ENCODE measurements at regions not wholly inside any gene's neighbourhood (a gene's known extent, or its start where the extent isn't known, plus 50 kb on each side); places are given as distances from the start of the nearest gene placed in this dataset.

DNA sequence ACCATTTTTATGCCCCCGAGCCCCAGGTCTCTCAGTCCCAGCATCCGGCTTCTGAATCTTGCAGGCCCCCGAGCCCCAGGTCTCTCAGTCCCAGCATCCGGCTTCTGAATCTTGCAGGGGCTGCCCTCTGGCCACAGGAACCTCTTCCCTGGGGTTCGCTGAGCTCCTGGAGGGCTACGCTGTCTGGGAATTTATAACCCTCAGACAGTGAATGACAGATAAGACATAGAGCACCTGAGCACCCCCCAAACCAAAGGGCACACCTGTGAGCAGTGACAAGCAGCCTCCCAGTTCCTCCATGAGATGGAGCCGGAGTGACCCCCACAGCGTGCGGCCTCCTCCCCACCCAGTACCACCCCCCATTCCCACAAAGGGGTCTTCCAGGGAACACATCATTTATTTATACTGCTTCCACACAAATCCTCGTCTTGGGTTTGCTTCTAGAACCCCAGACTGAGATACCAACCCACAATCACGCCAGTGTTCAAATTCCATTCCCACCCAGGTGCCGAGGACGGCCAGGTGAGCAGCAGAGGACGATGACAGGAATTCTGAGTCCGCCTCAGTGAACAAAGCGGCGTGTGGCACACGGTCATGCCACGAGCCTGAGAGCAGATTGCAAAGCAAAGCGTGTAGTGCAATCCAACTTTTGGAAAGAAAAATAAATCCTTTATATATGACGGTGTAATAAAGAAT lies 57.7 kb upstream of the FAM20C start:
- H3K79me2 ChIP-seq (ENCODE audit: control insufficient read depth, insufficient read depth, low read length, poor library complexity) = no peaks in the 10 kb centered on the region
- no peak overlapping the region for H3K4me2 ChIP-seq (ENCODE audit: low read length)
- no peaks in the 10 kb centered on the region for H3K36me3 ChIP-seq (ENCODE audit: control insufficient read depth in 1 of 2, insufficient read depth in 2 of 2, low read length in 2 of 2)
- H3K4me1 ChIP-seq (ENCODE audit: control insufficient read depth in 1 of 2, insufficient read depth in 2 of 2, low read length in 2 of 2) = no peaks in the 10 kb centered on the region
- H3K23ac ChIP-seq (ENCODE audit: low read length) = no peak overlapping the region
- no peaks in the 10 kb centered on the region for H3K27me3 ChIP-seq (ENCODE audit: insufficient read depth, low read length)
- H4K12ac ChIP-seq (ENCODE audit: low read depth, low read length) = no peak overlapping the region
- H2BK12ac ChIP-seq (ENCODE audit: low read length) = no peak overlapping the region
- H3K9me3 ChIP-seq (ENCODE audit: insufficient read depth, low read depth, low read length) = no peaks in the 10 kb centered on the region
- H3K27ac ChIP-seq (ENCODE audit: low read depth, low read length) = no peak overlapping the region
- WGBS (ENCODE audit: extremely low coverage, insufficient coverage, insufficient read length) = no CpG with 5 or more reads among the region's 21 CpGs
- no peak overlapping the region for H3K4ac ChIP-seq (ENCODE audit: low read depth, low read length)
- no peak overlapping the region for H3K14ac ChIP-seq (ENCODE audit: low read length)
- no peaks in the 10 kb centered on the region for H3K79me1 ChIP-seq (ENCODE audit: low read length)
- no peak overlapping the region for H3K9ac ChIP-seq (ENCODE audit: low read length)
- no peak overlapping the region for H3K18ac ChIP-seq (ENCODE audit: low read length)
- H2AFZ ChIP-seq (ENCODE audit: insufficient read depth, low read length, poor library complexity) = no peak overlapping the region
- DNase-seq = no peak
- H4K8ac ChIP-seq (ENCODE audit: low read depth, low read length) = no peak overlapping the region
- H4K91ac ChIP-seq (ENCODE audit: low read depth, low read length) = no peak overlapping the region
- no peak overlapping the region for H2AK5ac ChIP-seq (ENCODE audit: low read length)
- H3K4me3 ChIP-seq (ENCODE audit: low read depth, low read length) = no peak overlapping the region
- H2BK120ac ChIP-seq (ENCODE audit: insufficient read depth, low read length, poor library complexity) = no peak overlapping the region
- no peak overlapping the region for H2BK5ac ChIP-seq (ENCODE audit: low read depth, low read length, poor library complexity)

DNA sequence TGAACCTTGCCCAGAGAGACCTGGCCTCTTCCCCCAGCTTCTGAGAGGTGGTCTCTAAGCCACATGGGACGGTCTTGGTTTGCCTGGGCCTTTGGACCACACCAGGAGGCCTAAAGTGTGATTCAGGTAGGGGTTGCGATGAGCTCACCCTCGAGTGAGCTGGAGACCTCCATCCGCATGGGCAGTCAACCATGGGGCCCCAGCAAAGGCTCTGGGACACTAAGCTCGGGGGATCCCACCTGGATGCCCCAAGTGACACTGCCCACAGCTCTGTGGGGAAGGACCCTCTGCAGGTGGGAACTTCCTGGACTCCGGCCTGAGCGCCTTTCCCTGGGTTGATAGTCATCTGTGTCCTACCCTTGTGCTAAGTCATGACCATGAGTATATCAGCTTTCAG lies 57.1 kb upstream of the FAM20C start:
- Histone ChIP-seq H4K91ac (ENCODE audit: low read depth, low read length) (no peak overlapping the region), H2BK120ac (ENCODE audit: insufficient read depth, low read length, poor library complexity) (no peak overlapping the region), H3K4ac (ENCODE audit: low read depth, low read length) (no peak overlapping the region), H3K4me2 (ENCODE audit: low read length) (no peak overlapping the region), H2AK5ac (ENCODE audit: low read length) (no peak overlapping the region), H3K27ac (ENCODE audit: low read depth, low read length) (no peak overlapping the region), H2BK5ac (ENCODE audit: low read depth, low read length, poor library complexity) (no peak overlapping the region), H2BK12ac (ENCODE audit: low read length) (no peak overlapping the region), H2AFZ (ENCODE audit: insufficient read depth, low read length, poor library complexity) (no peak overlapping the region), H3K4me3 (ENCODE audit: low read depth, low read length) (no peak overlapping the region), H3K9ac (ENCODE audit: low read length) (no peak overlapping the region), H3K9me3 (ENCODE audit: insufficient read depth, low read depth, low read length) (no peaks in the 10 kb centered on the region), H3K36me3 (ENCODE audit: control insufficient read depth in 1 of 2, insufficient read depth in 2 of 2, low read length in 2 of 2) (no peaks in the 10 kb centered on the region), H3K27me3 (ENCODE audit: insufficient read depth, low read length) (no peaks in the 10 kb centered on the region), H4K8ac (ENCODE audit: low read depth, low read length) (no peak overlapping the region), H3K79me1 (ENCODE audit: low read length) (no peaks in the 10 kb centered on the region), H3K79me2 (ENCODE audit: control insufficient read depth, insufficient read depth, low read length, poor library complexity) (no peaks in the 10 kb centered on the region), H3K14ac (ENCODE audit: low read length) (no peak overlapping the region), H3K18ac (ENCODE audit: low read length) (no peak overlapping the region), H4K12ac (ENCODE audit: low read depth, low read length) (no peak overlapping the region), H3K23ac (ENCODE audit: low read length) (no peak overlapping the region), H3K4me1 (ENCODE audit: control insufficient read depth in 1 of 2, insufficient read depth in 2 of 2, low read length in 2 of 2) (no peaks in the 10 kb centered on the region)
- DNase-seq = no peak
- no CpG with 5 or more reads among the region's 7 CpGs for WGBS (ENCODE audit: extremely low coverage, insufficient coverage, insufficient read length)

DNA sequence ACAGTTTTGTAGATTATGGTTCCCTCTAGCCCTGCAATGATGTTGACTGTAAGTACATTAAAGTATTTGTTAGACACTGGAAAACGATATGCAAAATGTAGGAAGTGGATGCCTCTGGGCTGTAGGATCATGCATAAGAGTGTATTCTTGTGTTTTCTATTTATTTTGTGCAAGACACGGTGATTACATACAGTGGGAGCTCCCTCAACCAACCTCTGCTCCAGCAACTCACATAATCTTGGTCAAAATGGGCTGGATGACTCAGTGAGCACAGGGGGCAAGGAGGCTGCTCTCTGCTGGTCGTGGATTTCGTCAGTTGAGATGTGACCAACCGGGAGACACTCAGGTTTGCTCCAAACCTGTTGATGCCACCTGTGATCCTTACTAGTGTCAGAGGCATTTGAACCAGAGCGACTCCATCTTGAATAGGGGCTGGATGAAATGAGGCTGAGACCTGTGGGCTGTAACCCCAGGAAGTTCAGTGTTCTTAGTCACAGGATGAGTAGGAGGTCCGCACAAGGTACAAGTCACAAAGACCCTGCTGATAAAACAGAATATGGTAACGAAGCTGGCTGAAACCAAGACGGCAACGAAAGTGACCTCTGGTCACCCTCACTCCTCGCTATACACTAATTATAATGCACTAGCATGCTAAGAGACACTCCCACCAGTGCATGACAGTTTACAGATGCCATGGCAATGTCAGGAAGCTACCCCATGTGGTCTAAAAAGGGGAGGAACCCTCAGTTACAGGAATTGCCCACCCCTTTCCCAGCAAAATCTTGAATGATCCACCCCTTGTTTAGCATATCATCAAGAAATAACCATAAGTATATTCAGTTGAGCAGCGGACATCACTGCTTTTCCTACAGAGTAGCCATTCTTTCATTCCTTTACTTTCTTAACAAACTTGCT lies 56.4 kb upstream of the FAM20C start:
- no peak overlapping the region for H3K4ac ChIP-seq (ENCODE audit: low read depth, low read length)
- H3K27me3 ChIP-seq (ENCODE audit: insufficient read depth, low read length) = no peaks in the 10 kb centered on the region
- no peak overlapping the region for H2AK5ac ChIP-seq (ENCODE audit: low read length)
- no peak overlapping the region for H2BK5ac ChIP-seq (ENCODE audit: low read depth, low read length, poor library complexity)
- H2BK12ac ChIP-seq (ENCODE audit: low read length) = no peak overlapping the region
- no peaks in the 10 kb centered on the region for H3K36me3 ChIP-seq (ENCODE audit: control insufficient read depth in 1 of 2, insufficient read depth in 2 of 2, low read length in 2 of 2)
- H2AFZ ChIP-seq (ENCODE audit: insufficient read depth, low read length, poor library complexity) = no peak overlapping the region
- H2BK120ac ChIP-seq (ENCODE audit: insufficient read depth, low read length, poor library complexity) = no peak overlapping the region
- no peak overlapping the region for H3K23ac ChIP-seq (ENCODE audit: low read length)
- H3K14ac ChIP-seq (ENCODE audit: low read length) = no peak overlapping the region
- H3K79me1 ChIP-seq (ENCODE audit: low read length) = no peaks in the 10 kb centered on the region
- no peak overlapping the region for H4K8ac ChIP-seq (ENCODE audit: low read depth, low read length)
- H3K79me2 ChIP-seq (ENCODE audit: control insufficient read depth, insufficient read depth, low read length, poor library complexity) = no peaks in the 10 kb centered on the region
- no peaks in the 10 kb centered on the region for H3K9me3 ChIP-seq (ENCODE audit: insufficient read depth, low read depth, low read length)
- no peak overlapping the region for H3K18ac ChIP-seq (ENCODE audit: low read length)
- no peak overlapping the region for H3K4me3 ChIP-seq (ENCODE audit: low read depth, low read length)
- no peak overlapping the region for H3K4me2 ChIP-seq (ENCODE audit: low read length)
- DNase-seq = no peak
- H4K12ac ChIP-seq (ENCODE audit: low read depth, low read length) = no peak overlapping the region
- H3K27ac ChIP-seq (ENCODE audit: low read depth, low read length) = no peak overlapping the region
- H3K4me1 ChIP-seq (ENCODE audit: control insufficient read depth in 1 of 2, insufficient read depth in 2 of 2, low read length in 2 of 2) = no peaks in the 10 kb centered on the region
- H4K91ac ChIP-seq (ENCODE audit: low read depth, low read length) = no peak overlapping the region
- H3K9ac ChIP-seq (ENCODE audit: low read length) = no peak overlapping the region
- WGBS (ENCODE audit: extremely low coverage, insufficient coverage, insufficient read length) = no CpG with 5 or more reads among the region's 12 CpGs

GRCh38 chr7:137094-137891 lies 55.1 kb upstream of the FAM20C start:
- no peak overlapping the region for H3K4me3 ChIP-seq (ENCODE audit: low read depth, low read length)
- H2BK12ac ChIP-seq (ENCODE audit: low read length) = no peak overlapping the region
- no peaks in the 10 kb centered on the region for H3K79me2 ChIP-seq (ENCODE audit: control insufficient read depth, insufficient read depth, low read length, poor library complexity)
- no peak overlapping the region for H3K18ac ChIP-seq (ENCODE audit: low read length)
- H4K8ac ChIP-seq (ENCODE audit: low read depth, low read length) = no peak overlapping the region
- no peak overlapping the region for H2BK5ac ChIP-seq (ENCODE audit: low read depth, low read length, poor library complexity)
- no peak overlapping the region for H4K12ac ChIP-seq (ENCODE audit: low read depth, low read length)
- no peak overlapping the region for H3K9ac ChIP-seq (ENCODE audit: low read length)
- no peaks in the 10 kb centered on the region for H3K36me3 ChIP-seq (ENCODE audit: control insufficient read depth in 1 of 2, insufficient read depth in 2 of 2, low read length in 2 of 2)
- H2AFZ ChIP-seq (ENCODE audit: insufficient read depth, low read length, poor library complexity) = no peak overlapping the region
- H3K79me1 ChIP-seq (ENCODE audit: low read length) = no peaks in the 10 kb centered on the region
- H3K4me2 ChIP-seq (ENCODE audit: low read length) = no peak overlapping the region
- no peaks in the 10 kb centered on the region for H3K4me1 ChIP-seq (ENCODE audit: control insufficient read depth in 1 of 2, insufficient read depth in 2 of 2, low read length in 2 of 2)
- no peak overlapping the region for H3K4ac ChIP-seq (ENCODE audit: low read depth, low read length)
- H3K23ac ChIP-seq (ENCODE audit: low read length) = no peak overlapping the region
- H3K27me3 ChIP-seq (ENCODE audit: insufficient read depth, low read length) = no peaks in the 10 kb centered on the region
- no peak overlapping the region for H3K27ac ChIP-seq (ENCODE audit: low read depth, low read length)
- WGBS (ENCODE audit: extremely low coverage, insufficient coverage, insufficient read length) = no CpG with 5 or more reads among the region's 14 CpGs
- no peaks in the 10 kb centered on the region for H3K9me3 ChIP-seq (ENCODE audit: insufficient read depth, low read depth, low read length)
- no peak for DNase-seq
- no peak overlapping the region for H4K91ac ChIP-seq (ENCODE audit: low read depth, low read length)
- no peak overlapping the region for H2BK120ac ChIP-seq (ENCODE audit: insufficient read depth, low read length, poor library complexity)
- H2AK5ac ChIP-seq (ENCODE audit: low read length) = no peak overlapping the region
- no peak overlapping the region for H3K14ac ChIP-seq (ENCODE audit: low read length)

Measured in trophoblast cell (in vitro differentiated cells and primary cell).